H1 (cell line): ENCODE measurements at regions not wholly inside any gene's neighbourhood (a gene's known extent, or its start where the extent isn't known, plus 50 kb on each side); places are given as distances from the start of the nearest gene placed in this dataset.

Source experiments
- ASH2L ChIP-seq: fragments of 200-600, 300-600 bp; sonication (generic); IDR thresholded peaks from one replicate; pipeline ENCODE4 v1.7.1; 2017; ENCODE audit warnings: low read length
- BCL11A ChIP-seq, 2 experiments: IDR thresholded peaks; one replicate each; pipeline ENCODE4 v1.6.1; 2011; ENCODE audit warnings: low read depth in 2 of 2, low read length in 2 of 2, mild to moderate bottlenecking in 2 of 2
- CBX5 ChIP-seq: fragments of 300-800, 300-1000 bp; sonication (generic); IDR thresholded peaks from 2 replicates; pipeline ENCODE4 v1.7.1; 2016; ENCODE audit warnings: antibody characterized with exemption, low read length, low read depth
- CEBPB ChIP-seq: IDR thresholded peaks from 2 replicates; pipeline ENCODE4 v1.6.1; 2012; ENCODE audit warnings: low read depth, low read length
- CHD1 ChIP-seq: IDR thresholded peaks from 2 replicates; pipeline ENCODE4 v1.6.1; 2012; ENCODE audit warnings: low read depth, low read length, improper control_type of control experiment
- CREB1 ChIP-seq: IDR thresholded peaks from 2 replicates; pipeline ENCODE4 v1.6.1; 2012; ENCODE audit warnings: inconsistent platforms
- EZH2 ChIP-seq: fragments of 200-600 bp; sonication (generic); IDR thresholded peaks from 2 replicates; pipeline ENCODE4 v1.7.1; 2012; ENCODE audit warnings: low read depth, mild to moderate bottlenecking, moderate library complexity, low read length, inconsistent platforms; ENCODE audit not compliant: severe bottlenecking
- JUND ChIP-seq: IDR thresholded peaks from 2 replicates; pipeline ENCODE4 v1.6.1; 2011; ENCODE audit warnings: mild to moderate bottlenecking, improper control_type of control experiment, low read length
- KDM4A ChIP-seq: IDR thresholded peaks from one replicate; pipeline ENCODE4 v1.7.1; 2012; ENCODE audit warnings: low read depth, mild to moderate bottlenecking, moderate library complexity, low read length, inconsistent platforms; ENCODE audit not compliant: severe bottlenecking
- MAFK ChIP-seq: IDR thresholded peaks from 2 replicates; pipeline ENCODE4 v1.6.1; 2012; ENCODE audit warnings: low read depth, mild to moderate bottlenecking, improper control_type of control experiment, low read length
- NANOG ChIP-seq: IDR thresholded peaks from 2 replicates; pipeline ENCODE4 v1.6.1; 2011; ENCODE audit warnings: low read length, low read depth, mild to moderate bottlenecking, inconsistent platforms; ENCODE audit not compliant: insufficient read depth, poor library complexity, severe bottlenecking
- NRF1 ChIP-seq: IDR thresholded peaks from 2 replicates; pipeline ENCODE4 v1.6.1; 2011; ENCODE audit warnings: mild to moderate bottlenecking, low read depth, low read length, improper control_type of control experiment
- POLR2A ChIP-seq, 2 experiments: IDR thresholded peaks; 1 replicate in 1 of 2; 2 replicates in 1 of 2; pipeline ENCODE4 v1.6.1; 2011; ENCODE audit warnings: low read depth in 2 of 2, low read length in 2 of 2, mild to moderate bottlenecking in 2 of 2; ENCODE audit errors: control extremely low read depth in 1 of 2
- POU5F1 ChIP-seq: IDR thresholded peaks from 2 replicates; pipeline ENCODE4 v1.6.1; 2011; ENCODE audit warnings: low read depth, mild to moderate bottlenecking, low read length, moderate library complexity
- SIN3A ChIP-seq, 2 experiments: IDR thresholded peaks in 1 of 2; conservative IDR thresholded peaks in 1 of 2; 2 replicates each; pipeline ENCODE4 v1.6.1; 2011 to 2012; ENCODE audit warnings: low read length in 2 of 2, improper control_type of control experiment in 1 of 2, low read depth in 1 of 2, mild to moderate bottlenecking in 1 of 2
- TAF7 ChIP-seq: optimal IDR thresholded peaks from 2 replicates; pipeline ENCODE3; 2011; ENCODE audit warnings: low read depth, mild to moderate bottlenecking, inconsistent platforms, low read length, moderate library complexity, borderline replicate concordance
- YY1 ChIP-seq: IDR thresholded peaks from 2 replicates; pipeline ENCODE4 v1.6.1; 2011; ENCODE audit warnings: low read depth, mild to moderate bottlenecking, low read length
- TF ChIP-seq, protein P1 (sequence below), 3 experiments: IDR thresholded peaks; 1 replicate in 2 of 3; 2 replicates in 1 of 3; pipeline versions ENCODE4 v1.5.1 to v1.6.1; 2011; ENCODE audit warnings: low read length in 3 of 3, mild to moderate bottlenecking in 3 of 3, inconsistent platforms in 2 of 3, low read depth in 1 of 3, moderate library complexity in 1 of 3; ENCODE audit not compliant: insufficient read depth in 1 of 3; ENCODE audit errors: control extremely low read depth in 1 of 3
- TF ChIP-seq, protein P2 (sequence below): IDR thresholded peaks from 2 replicates; pipeline ENCODE4 v1.6.1; 2011; ENCODE audit warnings: low read length, improper control_type of control experiment
- TF ChIP-seq, protein P3 (sequence below): IDR thresholded peaks from 2 replicates; pipeline ENCODE4 v1.6.1; 2011; ENCODE audit warnings: low read depth, mild to moderate bottlenecking, low read length; ENCODE audit not compliant: insufficient read depth

DNA sequence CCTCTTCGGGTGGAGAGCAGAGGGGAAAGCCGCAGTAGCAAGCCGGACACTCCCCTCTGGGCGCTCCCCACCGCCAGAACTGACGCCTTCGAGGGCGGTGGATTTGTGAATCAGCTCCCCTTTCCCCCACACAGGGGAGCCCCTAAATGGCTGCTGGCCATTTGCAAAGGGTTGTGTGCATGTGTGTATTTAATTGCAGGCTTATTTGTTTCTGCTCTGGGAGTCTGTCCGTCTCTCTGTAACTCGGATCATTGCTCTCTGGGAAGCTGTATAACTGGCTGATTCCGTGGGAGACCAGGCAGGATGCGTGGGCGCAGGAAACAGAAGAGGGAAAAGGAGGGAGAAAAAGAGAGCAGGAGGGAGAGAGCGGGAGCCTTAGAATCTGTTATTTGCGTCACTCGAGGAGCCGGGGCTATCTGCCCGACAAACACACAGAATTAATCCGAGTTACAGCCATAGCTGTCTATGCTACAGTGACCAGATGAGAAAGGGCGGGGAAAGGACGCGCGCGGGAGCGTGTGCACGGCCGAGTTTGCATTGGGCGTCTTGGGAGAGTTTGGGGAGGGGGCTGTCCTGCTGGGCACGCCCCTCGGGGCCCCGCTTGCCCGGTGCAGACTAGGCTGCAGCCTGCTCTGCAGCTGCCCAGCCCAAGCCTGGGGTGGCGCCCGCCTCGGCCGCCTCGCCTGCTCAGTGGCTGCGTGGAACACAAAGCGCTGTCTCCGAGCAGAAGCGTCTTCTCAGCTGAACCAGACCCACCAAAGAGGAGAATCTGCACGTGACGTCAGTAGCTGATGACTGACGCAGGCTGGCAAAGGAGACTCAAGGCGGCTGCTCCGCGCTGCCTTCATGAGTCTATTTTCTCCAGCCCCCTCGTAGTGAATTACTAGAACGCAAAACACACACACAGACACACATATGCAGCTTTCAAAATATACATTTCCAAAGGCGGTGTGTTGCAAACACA, 105.3 kb upstream of the HSD17B12 start (continued):
- TF ChIP-seq TAF7: no peak
- TF ChIP-seq BCL11A (IDR thresholded peaks at IDR 0.05; ENCODE audit: low read depth in 2 of 2, low read length in 2 of 2): no peak
- TF ChIP-seq CREB1: peak; percentile 85
- TF ChIP-seq JUND: no peak
- TF ChIP-seq CBX5: no peak
- TF ChIP-seq, protein P1, sequence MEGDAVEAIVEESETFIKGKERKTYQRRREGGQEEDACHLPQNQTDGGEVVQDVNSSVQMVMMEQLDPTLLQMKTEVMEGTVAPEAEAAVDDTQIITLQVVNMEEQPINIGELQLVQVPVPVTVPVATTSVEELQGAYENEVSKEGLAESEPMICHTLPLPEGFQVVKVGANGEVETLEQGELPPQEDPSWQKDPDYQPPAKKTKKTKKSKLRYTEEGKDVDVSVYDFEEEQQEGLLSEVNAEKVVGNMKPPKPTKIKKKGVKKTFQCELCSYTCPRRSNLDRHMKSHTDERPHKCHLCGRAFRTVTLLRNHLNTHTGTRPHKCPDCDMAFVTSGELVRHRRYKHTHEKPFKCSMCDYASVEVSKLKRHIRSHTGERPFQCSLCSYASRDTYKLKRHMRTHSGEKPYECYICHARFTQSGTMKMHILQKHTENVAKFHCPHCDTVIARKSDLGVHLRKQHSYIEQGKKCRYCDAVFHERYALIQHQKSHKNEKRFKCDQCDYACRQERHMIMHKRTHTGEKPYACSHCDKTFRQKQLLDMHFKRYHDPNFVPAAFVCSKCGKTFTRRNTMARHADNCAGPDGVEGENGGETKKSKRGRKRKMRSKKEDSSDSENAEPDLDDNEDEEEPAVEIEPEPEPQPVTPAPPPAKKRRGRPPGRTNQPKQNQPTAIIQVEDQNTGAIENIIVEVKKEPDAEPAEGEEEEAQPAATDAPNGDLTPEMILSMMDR (IDR thresholded peaks at IDR 0.05; ENCODE audit: control extremely low read depth in 1 of 3, insufficient read depth in 1 of 3, low read depth in 1 of 3, low read length in 3 of 3): no peak
- no peak for TF ChIP-seq NANOG
- TF ChIP-seq EZH2: peak; percentile 86
- peak; percentile 50 for TF ChIP-seq KDM4A
- TF ChIP-seq, protein P2, sequence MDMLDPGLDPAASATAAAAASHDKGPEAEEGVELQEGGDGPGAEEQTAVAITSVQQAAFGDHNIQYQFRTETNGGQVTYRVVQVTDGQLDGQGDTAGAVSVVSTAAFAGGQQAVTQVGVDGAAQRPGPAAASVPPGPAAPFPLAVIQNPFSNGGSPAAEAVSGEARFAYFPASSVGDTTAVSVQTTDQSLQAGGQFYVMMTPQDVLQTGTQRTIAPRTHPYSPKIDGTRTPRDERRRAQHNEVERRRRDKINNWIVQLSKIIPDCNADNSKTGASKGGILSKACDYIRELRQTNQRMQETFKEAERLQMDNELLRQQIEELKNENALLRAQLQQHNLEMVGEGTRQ: peak; percentile 42
- no peak for TF ChIP-seq NRF1
- TF ChIP-seq POU5F1: no peak
- TF ChIP-seq CHD1: no peak
- no peak for TF ChIP-seq ASH2L
- TF ChIP-seq POLR2A (IDR thresholded peaks at IDR 0.05; ENCODE audit: control extremely low read depth in 1 of 2, low read depth in 2 of 2, low read length in 2 of 2): no peak
- no peak for TF ChIP-seq MAFK
- 0 out of 4 replicates have a peak, but pooled peaks of 1 of the 2 experiments have one; percentile 39 for TF ChIP-seq SIN3A (conservative IDR thresholded peaks at IDR 0.05 in 1 of 2, IDR thresholded peaks at IDR 0.05 in 1 of 2; ENCODE audit: low read depth in 1 of 2, low read length in 2 of 2)
- TF ChIP-seq, protein P3, sequence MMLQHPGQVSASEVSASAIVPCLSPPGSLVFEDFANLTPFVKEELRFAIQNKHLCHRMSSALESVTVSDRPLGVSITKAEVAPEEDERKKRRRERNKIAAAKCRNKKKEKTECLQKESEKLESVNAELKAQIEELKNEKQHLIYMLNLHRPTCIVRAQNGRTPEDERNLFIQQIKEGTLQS: no peak
- no peak for TF ChIP-seq CEBPB
- TF ChIP-seq YY1: no peak
